Activated CD4-positive, alpha-beta memory T cell treated with anti-CD3 and anti-CD28 coated beads for 36 hours (primary cell): ENCODE measurements at regions not wholly inside any gene's neighbourhood (a gene's known extent, or its start where the extent isn't known, plus 50 kb on each side); places are given as distances from the start of the nearest gene placed in this dataset.
"Not testable (repeated sequence)": the region's sequence is repeated elsewhere in the genome, so short reads cannot be mapped to it uniquely, and the experiment has no call there.

ENCODE experiments used
- CTCF ChIA-PET: fragments of 350-600 bp; sonication (Branson Sonifier 250); formaldehyde crosslinking; loops from one replicate; lab custom pipeline; 2021; ENCODE audit warnings: antibody characterized with exemption, inconsistent platforms; lab: Charles Lee
- POLR2A ChIA-PET: fragments of 350-600 bp; sonication (Branson Sonifier 250); formaldehyde crosslinking; loops from one replicate; lab custom pipeline; 2021; ENCODE audit warnings: antibody characterized with exemption; lab: Charles Lee
- DNase-seq: peaks from one replicate; pipeline ENCODE4 v3.0.0-alpha.2; 2020
- H3K27ac Mint-ChIP-seq: one replicate; pipeline ENCODE4 v1.8.0; 2021; ENCODE audit warnings: mixed read lengths
- H3K27me3 Mint-ChIP-seq: one replicate; pipeline ENCODE4 v1.8.0; 2021; ENCODE audit warnings: mixed read lengths
- H3K36me3 Mint-ChIP-seq: one replicate; pipeline ENCODE4 v1.8.0; 2021; ENCODE audit warnings: mixed read lengths
- H3K4me1 Mint-ChIP-seq: one replicate; pipeline ENCODE4 v1.8.0; 2021; ENCODE audit warnings: low read depth, mixed read lengths
- H3K4me3 Mint-ChIP-seq: one replicate; pipeline ENCODE4 v1.8.0; 2021; ENCODE audit warnings: mild to moderate bottlenecking, mixed read lengths
- H3K9me3 Mint-ChIP-seq: one replicate; pipeline ENCODE4 v1.8.0; 2021; ENCODE audit warnings: mixed read lengths
- intact Hi-C: fragments of 100-400 bp; cut with micrococcal nuclease; formaldehyde crosslinking; loops from one replicate; pipeline ENCODE4 v1.15.1; 2023

- H3K27me3 Mint-ChIP-seq: peaks cover 24% of the 10 kb centered on the region
- H3K4me3 Mint-ChIP-seq, H3K27ac Mint-ChIP-seq, H3K9me3 Mint-ChIP-seq, POLR2A ChIA-PET, intact Hi-C loops, H3K36me3 Mint-ChIP-seq, H3K4me1 Mint-ChIP-seq, DNase-seq, CTCF ChIA-PET: not testable (repeated sequence)
Observed at GRCh38 chr2:181737302-181737701, 57.0 kb upstream of the NEUROD1 start.

GRCh38 chr2:181738074-181738473 is 57.8 kb upstream of the NEUROD1 start:
- ChIA-PET CTCF (interaction anchor here (0.6 to 1.5 kb wide), 3 partner anchors 155 to 445 kb away, joined by 3 read pairs; no protein-coding TSS in a partner anchor), POLR2A (no interaction called here)
- DNase-seq: no peak
- Mint-ChIP-seq H3K4me3 (no peak overlapping the region), H3K27ac (no peak overlapping the region), H3K36me3 (no peaks in the 10 kb centered on the region), H3K4me1 (peaks cover 4% of the 10 kb centered on the region), H3K9me3 (peaks cover 3% of the 10 kb centered on the region), H3K27me3 (peaks cover 20% of the 10 kb centered on the region)
- intact Hi-C loops: no loop called here

- Mint-ChIP-seq H3K4me1 (peaks cover 4% of the 10 kb centered on the region), H3K4me3 (no peak overlapping the region), H3K36me3 (no peaks in the 10 kb centered on the region), H3K27ac (no peak overlapping the region), H3K27me3 (peaks cover 17% of the 10 kb centered on the region), H3K9me3 (peaks cover 3% of the 10 kb centered on the region)
- CTCF ChIA-PET: interaction anchor here (0.6 to 1.5 kb wide), 3 partner anchors 154 to 445 kb away, joined by 3 read pairs; no protein-coding TSS in a partner anchor
- intact Hi-C loops: no loop called here
- DNase-seq: no peak
- POLR2A ChIA-PET: no interaction called here
Observed at GRCh38 chr2:181738563-181738962, 58.2 kb upstream of the NEUROD1 start.

- no peak overlapping the region for H3K4me3 Mint-ChIP-seq
- CTCF ChIA-PET: interaction anchor here (1.1 to 2.0 kb wide), 4 partner anchors 26 to 213 kb away, joined by 4 to 20 read pairs (median 7); no protein-coding TSS in a partner anchor
- intact Hi-C loops: loop anchor here (1.0 to 10.0 kb wide), 2 partner anchors 336 to 913 kb away; no protein-coding TSS in a partner anchor
- H3K4me1 Mint-ChIP-seq: peaks cover 4% of the 10 kb centered on the region
- peaks cover 10% of the 10 kb centered on the region for H3K27me3 Mint-ChIP-seq
- DNase-seq: no peak
- no peaks in the 10 kb centered on the region for H3K9me3 Mint-ChIP-seq
- H3K27ac Mint-ChIP-seq: no peak overlapping the region
- POLR2A ChIA-PET: no interaction called here
- no peaks in the 10 kb centered on the region for H3K36me3 Mint-ChIP-seq
Observed at GRCh38 chr2:181741756-181742155, 61.4 kb upstream of the NEUROD1 start.

GRCh38 chr2:181742361-181742760 is 62.0 kb upstream of the NEUROD1 start:
- intact Hi-C loops: loop anchor here (1.0 to 10.0 kb wide), 2 partner anchors 335 to 912 kb away; no protein-coding TSS in a partner anchor
- POLR2A ChIA-PET: no interaction called here

GRCh38 chr2:181742922-181743722 is 62.8 kb upstream of the NEUROD1 start:
- Mint-ChIP-seq H3K27me3 (peaks cover 13% of the 10 kb centered on the region), H3K36me3 (no peaks in the 10 kb centered on the region), H3K4me1 (peaks cover 4% of the 10 kb centered on the region), H3K27ac (no peak overlapping the region), H3K4me3 (no peak overlapping the region), H3K9me3 (no peaks in the 10 kb centered on the region)
- ChIA-PET CTCF (interaction anchor here (0.8 to 2.0 kb wide), 22 partner anchors 8 to 335 kb away, joined by 3 to 20 read pairs (median 4); no protein-coding TSS in a partner anchor), POLR2A (no interaction called here)
- intact Hi-C loops: loop anchor here (1.0 to 10.0 kb wide), 4 partner anchors 161 to 912 kb away; no protein-coding TSS in a partner anchor
- peak; percentile 35 for DNase-seq

More at GRCh38 chr2:181742361-181742760, 62.0 kb upstream of the NEUROD1 start:
- no peaks in the 10 kb centered on the region for H3K36me3 Mint-ChIP-seq
- no peak overlapping the region for H3K27ac Mint-ChIP-seq
- H3K27me3 Mint-ChIP-seq: peaks cover 13% of the 10 kb centered on the region
- peaks cover 4% of the 10 kb centered on the region for H3K4me1 Mint-ChIP-seq
- no peak for DNase-seq
- H3K9me3 Mint-ChIP-seq: no peaks in the 10 kb centered on the region
- H3K4me3 Mint-ChIP-seq: no peak overlapping the region
- CTCF ChIA-PET: interaction anchor here (0.8 to 2.0 kb wide), 21 partner anchors 9 to 336 kb away, joined by 3 to 20 read pairs (median 4); no protein-coding TSS in a partner anchor

GRCh38 chr2:181743723-181744031 is 63.4 kb upstream of the NEUROD1 start:
- POLR2A ChIA-PET: no interaction called here
- H3K36me3 Mint-ChIP-seq: no peaks in the 10 kb centered on the region
- no peak overlapping the region for H3K27ac Mint-ChIP-seq
- CTCF ChIA-PET: no interaction called here
- no peaks in the 10 kb centered on the region for H3K9me3 Mint-ChIP-seq
- H3K4me3 Mint-ChIP-seq: no peak overlapping the region
- intact Hi-C loops: loop anchor here (1.0 to 10.0 kb wide), 3 partner anchors 161 to 911 kb away; no protein-coding TSS in a partner anchor
- DNase-seq: no peak
- peaks cover 17% of the 10 kb centered on the region for H3K27me3 Mint-ChIP-seq
- peaks cover 4% of the 10 kb centered on the region for H3K4me1 Mint-ChIP-seq

- peaks cover 33% of the 10 kb centered on the region for H3K27me3 Mint-ChIP-seq
- POLR2A ChIA-PET: no interaction called here
- no peak for DNase-seq
- H3K4me3 Mint-ChIP-seq: no peak overlapping the region
- H3K36me3 Mint-ChIP-seq: no peaks in the 10 kb centered on the region
- H3K4me1 Mint-ChIP-seq: peaks cover 4% of the 10 kb centered on the region
- CTCF ChIA-PET: no interaction called here
- intact Hi-C loops: loop anchor here (10.0 kb wide), 1 partner anchor 909 kb away; no protein-coding TSS in a partner anchor
- no peak overlapping the region for H3K27ac Mint-ChIP-seq
- no peaks in the 10 kb centered on the region for H3K9me3 Mint-ChIP-seq
Observed at GRCh38 chr2:181745796-181746540, 65.7 kb upstream of the NEUROD1 start.

- Mint-ChIP-seq H3K27me3 (peaks cover 35% of the 10 kb centered on the region), H3K27ac (no peak overlapping the region), H3K9me3 (no peaks in the 10 kb centered on the region), H3K4me1 (peaks cover 4% of the 10 kb centered on the region), H3K4me3 (no peak overlapping the region), H3K36me3 (no peaks in the 10 kb centered on the region)
- intact Hi-C loops: loop anchor here (10.0 kb wide), 1 partner anchor 908 kb away; no protein-coding TSS in a partner anchor
- ChIA-PET POLR2A (no interaction called here), CTCF (no interaction called here)
- no peak for DNase-seq
Observed at GRCh38 chr2:181746844-181747243, 66.5 kb upstream of the NEUROD1 start.

- POLR2A ChIA-PET: no interaction called here
- H3K4me3 Mint-ChIP-seq: no peak overlapping the region
- H3K27ac Mint-ChIP-seq: no peak overlapping the region
- intact Hi-C loops: no loop called here
- H3K9me3 Mint-ChIP-seq: no peaks in the 10 kb centered on the region
- CTCF ChIA-PET: interaction anchor here (1.2 kb wide), 1 partner anchor 8 kb away, joined by 4 read pairs; no protein-coding TSS in a partner anchor
- peaks cover 43% of the 10 kb centered on the region for H3K27me3 Mint-ChIP-seq
- H3K36me3 Mint-ChIP-seq: no peaks in the 10 kb centered on the region
- DNase-seq: no peak
- no peaks in the 10 kb centered on the region for H3K4me1 Mint-ChIP-seq
Observed at GRCh38 chr2:181750305-181750704, 70.0 kb upstream of the NEUROD1 start.

GRCh38 chr2:181751266-181752030 is 71.1 kb upstream of the NEUROD1 start:
- Mint-ChIP-seq H3K4me3 (no peak overlapping the region), H3K27ac (no peak overlapping the region), H3K36me3 (no peaks in the 10 kb centered on the region), H3K9me3 (no peaks in the 10 kb centered on the region), H3K27me3 (peaks cover 41% of the 10 kb centered on the region), H3K4me1 (no peaks in the 10 kb centered on the region)
- no peak for DNase-seq
- intact Hi-C loops: no loop called here
- ChIA-PET CTCF (interaction anchor here (1.2 kb wide), 1 partner anchor 9 kb away, joined by 4 read pairs; no protein-coding TSS in a partner anchor), POLR2A (no interaction called here)
